ENCODE measurements at regions not wholly inside any gene's neighbourhood (a gene's known extent, or its start where the extent isn't known, plus 50 kb on each side); places are given as distances from the start of the nearest gene placed in this dataset.

- H3K36me3 Mint-ChIP-seq (ENCODE audit: low read depth): no peaks in the 10 kb centered on the region
- no peak for TF ChIP-seq CTCF (IDR thresholded peaks at IDR 0.05; ENCODE audit: unreplicated experiment in 3 of 3)
- peaks cover 13% of the 10 kb centered on the region for H3K27me3 Mint-ChIP-seq (ENCODE audit: low read depth)
- no peak overlapping the region for H3K27ac Mint-ChIP-seq
- no peaks in the 10 kb centered on the region for H3K9me3 Mint-ChIP-seq
- no peak overlapping the region for H3K4me3 Mint-ChIP-seq
- no peaks in the 10 kb centered on the region for H3K4me1 Mint-ChIP-seq
These were observed 241.6 kb upstream of the RAB6C start for GRCh38 chr2:129737660-129738527.

- H3K4me1 Mint-ChIP-seq: peaks cover 4% of the 10 kb centered on the region
- H3K4me3 Mint-ChIP-seq: no peak overlapping the region
- no peaks in the 10 kb centered on the region for H3K36me3 Mint-ChIP-seq (ENCODE audit: low read depth)
- no peak overlapping the region for H3K27ac Mint-ChIP-seq
- peaks cover 13% of the 10 kb centered on the region for H3K27me3 Mint-ChIP-seq (ENCODE audit: low read depth)
- no peak for TF ChIP-seq CTCF (IDR thresholded peaks at IDR 0.05; ENCODE audit: unreplicated experiment in 3 of 3)
- H3K9me3 Mint-ChIP-seq: no peaks in the 10 kb centered on the region
These were observed 240.7 kb upstream of the RAB6C start for GRCh38 chr2:129738799-129739198.

DNA sequence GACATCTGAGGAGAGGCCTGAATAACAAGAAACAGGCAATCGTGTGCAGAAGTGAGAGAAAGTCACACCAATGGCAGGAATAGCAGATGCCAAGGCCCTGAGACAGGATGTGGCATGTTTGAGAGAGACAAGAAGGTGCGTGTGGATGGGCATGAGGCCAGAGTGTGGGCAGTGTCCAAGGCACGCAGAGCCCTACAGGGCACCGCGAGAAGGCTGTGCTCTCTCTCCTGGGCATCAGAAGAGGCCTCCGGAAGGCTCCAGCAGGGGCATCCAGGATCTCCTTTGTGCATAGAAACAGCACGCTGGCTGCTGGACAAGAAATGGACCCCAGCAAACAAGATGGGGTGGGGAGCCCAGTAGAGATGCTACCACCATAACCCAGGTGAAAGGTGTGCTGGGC, 239.0 kb upstream of the RAB6C start:
- no peak for TF ChIP-seq CTCF (IDR thresholded peaks at IDR 0.05; ENCODE audit: unreplicated experiment in 3 of 3)
- no peaks in the 10 kb centered on the region for H3K9me3 Mint-ChIP-seq
- H3K4me1 Mint-ChIP-seq: peaks cover 11% of the 10 kb centered on the region
- H3K27me3 Mint-ChIP-seq (ENCODE audit: low read depth): peaks cover 14% of the 10 kb centered on the region
- H3K36me3 Mint-ChIP-seq (ENCODE audit: low read depth): no peaks in the 10 kb centered on the region
- H3K4me3 Mint-ChIP-seq: no peak overlapping the region
- H3K27ac Mint-ChIP-seq: no peak overlapping the region

DNA sequence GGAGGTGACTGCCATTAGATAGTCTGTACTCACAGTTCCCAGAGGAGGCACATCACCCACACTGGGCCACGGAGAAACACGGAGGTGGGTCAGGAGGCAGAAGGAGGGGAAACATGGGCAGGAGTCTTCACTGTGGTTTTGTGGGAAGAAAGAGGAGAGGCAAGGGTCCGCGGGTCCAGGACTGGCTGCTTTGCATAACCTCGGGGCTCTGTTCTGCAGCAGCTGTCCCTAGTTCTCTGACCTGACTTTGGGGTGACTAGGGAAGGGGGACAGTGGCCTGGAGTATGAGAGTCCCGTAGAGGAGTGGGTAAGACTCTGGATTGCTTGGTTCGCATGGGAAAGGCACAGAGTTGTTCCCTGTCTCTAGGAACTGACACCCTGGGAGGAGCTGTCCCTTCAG, 238.3 kb upstream of the RAB6C start:
- Mint-ChIP-seq H3K27ac (no peak overlapping the region), H3K27me3 (ENCODE audit: low read depth) (peaks cover 16% of the 10 kb centered on the region), H3K4me1 (peaks cover 11% of the 10 kb centered on the region), H3K9me3 (peaks cover 3% of the 10 kb centered on the region), H3K36me3 (ENCODE audit: low read depth) (no peaks in the 10 kb centered on the region), H3K4me3 (no peak overlapping the region)
- TF ChIP-seq CTCF (IDR thresholded peaks at IDR 0.05; ENCODE audit: unreplicated experiment in 3 of 3): no peak

GRCh38 chr2:129741623-129742022, 237.8 kb upstream of the RAB6C start:
- H3K4me1 Mint-ChIP-seq: peaks cover 11% of the 10 kb centered on the region
- H3K27ac Mint-ChIP-seq: no peak overlapping the region
- H3K9me3 Mint-ChIP-seq: peaks cover 4% of the 10 kb centered on the region
- peaks cover 16% of the 10 kb centered on the region for H3K27me3 Mint-ChIP-seq (ENCODE audit: low read depth)
- H3K4me3 Mint-ChIP-seq: no peak overlapping the region
- H3K36me3 Mint-ChIP-seq (ENCODE audit: low read depth): no peaks in the 10 kb centered on the region
- no peak for TF ChIP-seq CTCF (IDR thresholded peaks at IDR 0.05; ENCODE audit: unreplicated experiment in 3 of 3)

Measured in nephron (organoid).